HG03460 (cell line): ENCODE measurements at regions not wholly inside any gene's neighbourhood (a gene's known extent, or its start where the extent isn't known, plus 50 kb on each side); places are given as distances from the start of the nearest gene placed in this dataset.
"Not testable (repeated sequence)": the region's sequence is repeated elsewhere in the genome, so short reads cannot be mapped to it uniquely, and the experiment has no call there.

ENCODE experiments used
- ATAC-seq: cut with Tn5 transposase; IDR thresholded peaks from one replicate; pipeline ENCODE4 v1.9.1; 2021; ENCODE audit not compliant: unreplicated experiment

GRCh38 chr6:26173836-26174145 lies 86.6 kb downstream of the HFE start:
- ATAC-seq = no peak

- no peak for ATAC-seq
Measured at GRCh38 chr6:26175033-26175427, 87.8 kb downstream of the HFE start.

- ATAC-seq = no peak
Measured at GRCh38 chr6:26175428-26176181, 88.4 kb downstream of the HFE start.

- ATAC-seq = no peak
Measured at GRCh38 chr6:26179675-26180074, 92.4 kb downstream of the HFE start.

GRCh38 chr6:26180346-26180745 lies 93.1 kb downstream of the HFE start:
- ATAC-seq = no peak

GRCh38 chr6:26183237-26183580 lies 96.0 kb downstream of the HFE start:
- no peak for ATAC-seq

GRCh38 chr6:26183581-26184366 lies 96.5 kb downstream of the HFE start:
- no peak for ATAC-seq

GRCh38 chr6:26184367-26184891 lies 97.2 kb downstream of the HFE start:
- no peak for ATAC-seq

- no peak for ATAC-seq
Measured at GRCh38 chr6:26185004-26185403, 97.8 kb downstream of the HFE start.

GRCh38 chr6:26185802-26186201 lies 98.6 kb downstream of the HFE start:
- ATAC-seq = no peak

- no peak for ATAC-seq
Measured at GRCh38 chr6:26186652-26187051, 99.4 kb downstream of the HFE start.

GRCh38 chr6:26187292-26187691 lies 100.1 kb downstream of the HFE start:
- ATAC-seq = no peak

GRCh38 chr6:26187981-26188635 lies 100.9 kb downstream of the HFE start:
- peak; percentile 9 for ATAC-seq

- not testable (repeated sequence) for ATAC-seq
Measured at GRCh38 chr6:26191512-26191911, 104.3 kb downstream of the HFE start.

GRCh38 chr6:26193467-26194328 lies 106.5 kb downstream of the HFE start:
- no peak for ATAC-seq

- no peak for ATAC-seq
Measured at GRCh38 chr6:26194329-26194701, 107.1 kb downstream of the HFE start.

- no peak for ATAC-seq
Measured at GRCh38 chr6:26194816-26195375, 107.7 kb downstream of the HFE start.

GRCh38 chr6:26195376-26195923 lies 108.2 kb downstream of the HFE start:
- ATAC-seq = no peak

GRCh38 chr6:26195924-26196845 lies 109.0 kb downstream of the HFE start:
- ATAC-seq = no peak
